Thyroid gland (tissue), 4 donors: ENCODE measurements at regions not wholly inside any gene's neighbourhood (a gene's known extent, or its start where the extent isn't known, plus 50 kb on each side); places are given as distances from the start of the nearest gene placed in this dataset.

Experiments used
- POLR2A ChIP-seq, 2 donors: fragments of 450-650 bp; IDR thresholded peaks; one replicate each; pipeline ENCODE4 v1.6.1; 2017; ENCODE audit warnings: antibody characterized with exemption in 2 of 2, mild to moderate bottlenecking in 2 of 2, moderate library complexity in 1 of 2
- TF ChIP-seq, protein P1 (sequence below), 6 experiments: fragments of 200-600 bp in 3 of 6; fragments of 450-650 bp in 3 of 6; sonication (generic) in 3 of 6; IDR thresholded peaks; one replicate each; pipeline ENCODE4 v1.5.1; 2016 to 2019; ENCODE audit warnings: antibody characterized with exemption in 6 of 6, mild to moderate bottlenecking in 2 of 6, inconsistent platforms in 1 of 6, moderate library complexity in 1 of 6

DNA sequence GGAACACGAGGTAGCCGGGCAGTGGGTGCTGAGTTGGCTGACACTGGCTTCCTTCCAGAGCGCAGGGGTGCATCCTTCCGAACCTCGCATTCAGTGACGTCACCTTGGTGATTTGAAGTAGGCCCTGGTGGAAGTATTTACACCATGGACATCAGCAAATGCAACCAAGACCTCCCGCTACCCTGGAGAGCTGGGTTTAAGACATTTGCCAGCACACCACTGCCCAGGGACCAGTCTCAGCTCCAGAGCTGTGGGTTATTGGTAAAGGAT, 106.4 kb upstream of the GPR26 start:
- TF ChIP-seq, protein P1, sequence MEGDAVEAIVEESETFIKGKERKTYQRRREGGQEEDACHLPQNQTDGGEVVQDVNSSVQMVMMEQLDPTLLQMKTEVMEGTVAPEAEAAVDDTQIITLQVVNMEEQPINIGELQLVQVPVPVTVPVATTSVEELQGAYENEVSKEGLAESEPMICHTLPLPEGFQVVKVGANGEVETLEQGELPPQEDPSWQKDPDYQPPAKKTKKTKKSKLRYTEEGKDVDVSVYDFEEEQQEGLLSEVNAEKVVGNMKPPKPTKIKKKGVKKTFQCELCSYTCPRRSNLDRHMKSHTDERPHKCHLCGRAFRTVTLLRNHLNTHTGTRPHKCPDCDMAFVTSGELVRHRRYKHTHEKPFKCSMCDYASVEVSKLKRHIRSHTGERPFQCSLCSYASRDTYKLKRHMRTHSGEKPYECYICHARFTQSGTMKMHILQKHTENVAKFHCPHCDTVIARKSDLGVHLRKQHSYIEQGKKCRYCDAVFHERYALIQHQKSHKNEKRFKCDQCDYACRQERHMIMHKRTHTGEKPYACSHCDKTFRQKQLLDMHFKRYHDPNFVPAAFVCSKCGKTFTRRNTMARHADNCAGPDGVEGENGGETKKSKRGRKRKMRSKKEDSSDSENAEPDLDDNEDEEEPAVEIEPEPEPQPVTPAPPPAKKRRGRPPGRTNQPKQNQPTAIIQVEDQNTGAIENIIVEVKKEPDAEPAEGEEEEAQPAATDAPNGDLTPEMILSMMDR (IDR thresholded peaks at IDR 0.05): no peak
- TF ChIP-seq POLR2A (IDR thresholded peaks at IDR 0.05): no peak
